ENCODE measurements at regions not wholly inside any gene's neighbourhood (a gene's known extent, or its start where the extent isn't known, plus 50 kb on each side); places are given as distances from the start of the nearest gene placed in this dataset.

GRCh38 chr10:36302086-36302485 lies 660.0 kb upstream of the FZD8 start:
- TF ChIP-seq CTCF (IDR thresholded peaks at IDR 0.05; ENCODE audit: insufficient read depth, low read depth, low read length): no peak
- TF ChIP-seq EZH2 (IDR thresholded peaks at IDR 0.05; ENCODE audit: insufficient read depth, low read length): no peak

Data from astrocyte (in vitro differentiated cells and primary cell).